OCI-LY1 (cell line): ENCODE measurements at regions not wholly inside any gene's neighbourhood (a gene's known extent, or its start where the extent isn't known, plus 50 kb on each side); places are given as distances from the start of the nearest gene placed in this dataset.

Experiments
- H2AFZ ChIP-seq: fragments of 200-600 bp; sonication (generic), shearing (Covaris generic); 2 replicates; pipeline ENCODE4 v1.6.0; 2014; ENCODE audit warnings: antibody characterized with exemption, mild to moderate bottlenecking, low read length
- H3F3A ChIP-seq: fragments of 200-600 bp; sonication (generic), shearing (Covaris generic); 2 replicates; pipeline ENCODE4 v1.6.0; 2014; ENCODE audit warnings: mild to moderate bottlenecking, antibody characterized with exemption, low read length, moderate library complexity; ENCODE audit not compliant: insufficient read depth
- H3K27ac ChIP-seq: fragments of 200-600 bp; sonication (generic); 2 replicates; pipeline ENCODE4 v1.5.1; 2014; ENCODE audit warnings: low read length, mixed run types, mild to moderate bottlenecking, low read depth; ENCODE audit not compliant: poor library complexity, severe bottlenecking
- H3K27me3 ChIP-seq: fragments of 200-600 bp; sonication (generic); 2 replicates; pipeline ENCODE4 v1.6.0; 2014; ENCODE audit warnings: antibody characterized with exemption, mild to moderate bottlenecking, low read length, moderate library complexity; ENCODE audit not compliant: insufficient read depth
- H3K36me3 ChIP-seq: fragments of 200-600 bp; sonication (generic); 2 replicates; pipeline ENCODE4 v1.6.1; 2014; ENCODE audit warnings: mild to moderate bottlenecking, antibody characterized with exemption, low read length, moderate library complexity, mixed read lengths; ENCODE audit not compliant: insufficient read depth
- H3K4me1 ChIP-seq: fragments of 200-600 bp; sonication (generic); 2 replicates; pipeline ENCODE4 v1.5.1; 2014; ENCODE audit warnings: mild to moderate bottlenecking, low read length, moderate library complexity; ENCODE audit not compliant: insufficient read depth, severe bottlenecking
- H3K4me2 ChIP-seq: fragments of 200-600 bp; sonication (generic), shearing (Covaris generic); 2 replicates; pipeline ENCODE4 v1.6.1; 2014; ENCODE audit warnings: low read length
- H3K4me3 ChIP-seq: fragments of 200-600 bp; sonication (generic); 2 replicates; pipeline ENCODE4 v1.5.1; 2014; ENCODE audit warnings: low read length, low read depth, mild to moderate bottlenecking, mixed read lengths; ENCODE audit not compliant: poor library complexity, severe bottlenecking
- H3K79me2 ChIP-seq: fragments of 200-600 bp; shearing (Covaris generic); 2 replicates; pipeline ENCODE4 v1.6.1; 2016; ENCODE audit warnings: mixed run types, low read length, mixed read lengths; ENCODE audit not compliant: insufficient read depth
- H3K9ac ChIP-seq: fragments of 200-600 bp; sonication (generic), shearing (Covaris generic); 2 replicates; pipeline ENCODE4 v1.6.1; 2014; ENCODE audit warnings: mild to moderate bottlenecking, low read length, mixed read lengths
- H3K9me2 ChIP-seq: fragments of 200-600 bp; sonication (generic), shearing (Covaris generic); 2 replicates; pipeline ENCODE4 v1.6.1; 2014; ENCODE audit warnings: low read depth, mild to moderate bottlenecking, low read length, mixed read lengths
- H3K9me3 ChIP-seq: fragments of 200-600 bp; shearing (Covaris generic); 2 replicates; pipeline ENCODE4 v1.6.1; 2014; ENCODE audit warnings: low read length, mixed read lengths
- H4K20me1 ChIP-seq: fragments of 200-600 bp; sonication (generic), shearing (Covaris generic); 2 replicates; pipeline ENCODE4 v1.6.0; 2016; ENCODE audit warnings: mild to moderate bottlenecking, low read length; ENCODE audit not compliant: insufficient read depth
- CTCF ChIP-seq: fragments of 200-600 bp; sonication (generic), shearing (Covaris generic); IDR thresholded peaks from 2 replicates; pipeline ENCODE4 v1.5.1; 2017; ENCODE audit warnings: mild to moderate bottlenecking, antibody characterized with exemption, low read length, moderate library complexity, mixed read lengths
- EZH2 ChIP-seq: fragments of 200-600 bp; sonication (generic), shearing (Covaris generic); IDR thresholded peaks from 2 replicates; pipeline ENCODE4 v1.8.0; 2017; ENCODE audit warnings: borderline replicate concordance, mixed run types, mild to moderate bottlenecking, antibody characterized with exemption, low read length, moderate library complexity, mixed read lengths

GRCh38 chr5:143536364-143536763, 132.9 kb upstream of the NR3C1 start:
- no peaks in the 10 kb centered on the region for H3K36me3 ChIP-seq
- H3K4me2 ChIP-seq, result no peak overlapping the region
- H3K9me3 ChIP-seq, result peaks cover 10% of the 10 kb centered on the region
- H3K4me3 ChIP-seq, result no peak overlapping the region
- H3K9me2 ChIP-seq, result no peaks in the 10 kb centered on the region
- no peaks in the 10 kb centered on the region for H3K79me2 ChIP-seq
- no peaks in the 10 kb centered on the region for H3K27me3 ChIP-seq
- H2AFZ ChIP-seq, result no peak overlapping the region
- no peak overlapping the region for H3K9ac ChIP-seq
- H3K27ac ChIP-seq, result no peak overlapping the region
- no peaks in the 10 kb centered on the region for H3F3A ChIP-seq
- TF ChIP-seq EZH2 (no peak), CTCF (no peak)
- no peaks in the 10 kb centered on the region for H3K4me1 ChIP-seq
- no peaks in the 10 kb centered on the region for H4K20me1 ChIP-seq

- Histone ChIP-seq H4K20me1 (no peaks in the 10 kb centered on the region), H3K36me3 (no peaks in the 10 kb centered on the region), H3F3A (no peaks in the 10 kb centered on the region), H3K27me3 (no peaks in the 10 kb centered on the region), H2AFZ (no peak overlapping the region), H3K9me2 (no peaks in the 10 kb centered on the region), H3K4me1 (no peaks in the 10 kb centered on the region), H3K9ac (no peak overlapping the region), H3K79me2 (no peaks in the 10 kb centered on the region), H3K9me3 (peaks cover 9% of the 10 kb centered on the region), H3K4me2 (no peak overlapping the region), H3K27ac (no peak overlapping the region), H3K4me3 (no peak overlapping the region)
- TF ChIP-seq EZH2 (no peak), CTCF (no peak)
Measured at GRCh38 chr5:143534761-143535154, 131.3 kb upstream of the NR3C1 start.

- peaks cover 3% of the 10 kb centered on the region for H3K9me3 ChIP-seq
- no peak overlapping the region for H3K4me3 ChIP-seq
- TF ChIP-seq EZH2 (no peak), CTCF (no peak)
- no peaks in the 10 kb centered on the region for H3K4me1 ChIP-seq
- H3F3A ChIP-seq, result no peaks in the 10 kb centered on the region
- no peaks in the 10 kb centered on the region for H3K9me2 ChIP-seq
- H4K20me1 ChIP-seq, result no peaks in the 10 kb centered on the region
- no peak overlapping the region for H2AFZ ChIP-seq
- no peaks in the 10 kb centered on the region for H3K79me2 ChIP-seq
- H3K4me2 ChIP-seq, result no peak overlapping the region
- no peaks in the 10 kb centered on the region for H3K27me3 ChIP-seq
- no peak overlapping the region for H3K27ac ChIP-seq
- no peaks in the 10 kb centered on the region for H3K36me3 ChIP-seq
- no peak overlapping the region for H3K9ac ChIP-seq
Measured at GRCh38 chr5:143533978-143534760, 130.7 kb upstream of the NR3C1 start.
